ENCODE measurements at regions not wholly inside any gene's neighbourhood (a gene's known extent, or its start where the extent isn't known, plus 50 kb on each side); places are given as distances from the start of the nearest gene placed in this dataset.
A peak's percentile ranks its signal among the peaks of the same experiment; 100 is the strongest.

- no peak overlapping the region for H3K4me3 ChIP-seq (ENCODE audit: low read depth, low read length)
- DNase-seq (ENCODE audit: low read depth): no peak
- no peak for TF ChIP-seq CTCF (IDR thresholded peaks at IDR 0.05; ENCODE audit: control insufficient read depth, extremely low read depth, insufficient read depth)
These were observed 153.7 kb downstream of the HHIPL2 start for GRCh38 chr1:222394224-222394623.

GRCh38 chr1:222392556-222392955 is 155.3 kb downstream of the HHIPL2 start:
- TF ChIP-seq CTCF (IDR thresholded peaks at IDR 0.05; ENCODE audit: control insufficient read depth, extremely low read depth, insufficient read depth): no peak
- H3K4me3 ChIP-seq (ENCODE audit: low read depth, low read length): no peak overlapping the region
- no peak for DNase-seq (ENCODE audit: low read depth)

- TF ChIP-seq CTCF (IDR thresholded peaks at IDR 0.05; ENCODE audit: control insufficient read depth, extremely low read depth, insufficient read depth): no peak
- H3K4me3 ChIP-seq (ENCODE audit: low read depth, low read length): no peak overlapping the region
- DNase-seq (ENCODE audit: low read depth): no peak
These were observed 157.7 kb downstream of the HHIPL2 start for GRCh38 chr1:222390181-222390580.

GRCh38 chr1:222387007-222387814 is 160.7 kb downstream of the HHIPL2 start:
- peak; percentile 18; the same call in 1 of the 2 replicates for TF ChIP-seq CTCF (IDR thresholded peaks at IDR 0.05; ENCODE audit: control insufficient read depth, extremely low read depth, insufficient read depth)
- H3K4me3 ChIP-seq (ENCODE audit: low read depth, low read length): no peak overlapping the region
- no peak for DNase-seq (ENCODE audit: low read depth)

- H3K4me3 ChIP-seq (ENCODE audit: low read depth, low read length): no peak overlapping the region
- no peak for DNase-seq (ENCODE audit: low read depth)
- no peak for TF ChIP-seq CTCF (IDR thresholded peaks at IDR 0.05; ENCODE audit: control insufficient read depth, extremely low read depth, insufficient read depth)
These were observed 161.9 kb downstream of the HHIPL2 start for GRCh38 chr1:222385955-222386354.

GRCh38 chr1:222385262-222385661 is 162.6 kb downstream of the HHIPL2 start:
- H3K4me3 ChIP-seq (ENCODE audit: low read depth, low read length): no peak overlapping the region
- no peak for TF ChIP-seq CTCF (IDR thresholded peaks at IDR 0.05; ENCODE audit: control insufficient read depth, extremely low read depth, insufficient read depth)
- no peak for DNase-seq (ENCODE audit: low read depth)

- DNase-seq (ENCODE audit: low read depth): no peak
- TF ChIP-seq CTCF (IDR thresholded peaks at IDR 0.05; ENCODE audit: control insufficient read depth, extremely low read depth, insufficient read depth): no peak
- H3K4me3 ChIP-seq (ENCODE audit: low read depth, low read length): no peak overlapping the region
These were observed 163.4 kb downstream of the HHIPL2 start for GRCh38 chr1:222384531-222384930.
